ENCODE measurements at regions not wholly inside any gene's neighbourhood (a gene's known extent, or its start where the extent isn't known, plus 50 kb on each side); places are given as distances from the start of the nearest gene placed in this dataset.

- intact Hi-C loops (cut with DNase I): no loop called here
- H3K9ac ChIP-seq (ENCODE audit: low read length in 3 of 3): no peak overlapping the region
- H3K4me3 ChIP-seq (ENCODE audit: low read length in 3 of 3): no peak overlapping the region
- no peak for TF ChIP-seq CTCF (IDR thresholded peaks at IDR 0.05; ENCODE audit: borderline replicate concordance, extremely low read depth, insufficient read depth)
- no peak overlapping the region for H3K27ac ChIP-seq (ENCODE audit: low read depth in 2 of 2, low read length in 2 of 2)
- DNase-seq (no peak), FAIRE-seq (no peak)
- H3K9me3 ChIP-seq (ENCODE audit: control insufficient read depth in 2 of 3, insufficient read depth in 1 of 3, low read length in 3 of 3): no peaks in the 10 kb centered on the region
- no peaks in the 10 kb centered on the region for H3K27me3 ChIP-seq (ENCODE audit: control insufficient read depth, insufficient read depth, low read length)
- H3K4me1 ChIP-seq (ENCODE audit: control insufficient read depth in 2 of 3, insufficient read depth in 2 of 3, low read depth in 1 of 3, low read length in 3 of 3): peaks cover 0 to 6% (median 0%) of the 10 kb centered on the region in 3 donors
- H3K36me3 ChIP-seq (ENCODE audit: control insufficient read depth in 2 of 3, insufficient read depth in 3 of 3, low read length in 3 of 3): no peaks in the 10 kb centered on the region
These were observed 108.4 kb upstream of the DCBLD2 start for GRCh38 chr3:99009851-99010250.

GRCh38 chr3:99006686-99007085, 105.2 kb upstream of the DCBLD2 start:
- intact Hi-C loops (cut with DNase I): no loop called here
- H3K4me3 ChIP-seq (ENCODE audit: low read length in 3 of 3): no peak overlapping the region
- H3K36me3 ChIP-seq (ENCODE audit: control insufficient read depth in 2 of 3, insufficient read depth in 3 of 3, low read length in 3 of 3): no peaks in the 10 kb centered on the region
- H3K9ac ChIP-seq (ENCODE audit: low read length in 3 of 3): no peak overlapping the region
- no peak overlapping the region for H3K27ac ChIP-seq (ENCODE audit: low read depth in 2 of 2, low read length in 2 of 2)
- H3K27me3 ChIP-seq (ENCODE audit: control insufficient read depth, insufficient read depth, low read length): no peaks in the 10 kb centered on the region
- FAIRE-seq (peak; percentile 38), DNase-seq (no peak)
- H3K4me1 ChIP-seq (ENCODE audit: control insufficient read depth in 2 of 3, insufficient read depth in 2 of 3, low read depth in 1 of 3, low read length in 3 of 3): no peaks in the 10 kb centered on the region
- H3K9me3 ChIP-seq (ENCODE audit: control insufficient read depth in 2 of 3, insufficient read depth in 1 of 3, low read length in 3 of 3): no peaks in the 10 kb centered on the region
- no peak for TF ChIP-seq CTCF (IDR thresholded peaks at IDR 0.05; ENCODE audit: borderline replicate concordance, extremely low read depth, insufficient read depth)

GRCh38 chr3:98999675-99000074, 98.2 kb upstream of the DCBLD2 start:
- no peak for DNase-seq
- Histone ChIP-seq H3K27me3 (ENCODE audit: control insufficient read depth, insufficient read depth, low read length) (no peaks in the 10 kb centered on the region), H3K4me3 (ENCODE audit: low read length in 3 of 3) (no peak overlapping the region), H3K9ac (ENCODE audit: low read length in 3 of 3) (no peak overlapping the region), H3K36me3 (ENCODE audit: control insufficient read depth in 2 of 3, insufficient read depth in 3 of 3, low read length in 3 of 3) (no peaks in the 10 kb centered on the region), H3K4me1 (ENCODE audit: control insufficient read depth in 2 of 3, insufficient read depth in 2 of 3, low read depth in 1 of 3, low read length in 3 of 3) (no peaks in the 10 kb centered on the region), H3K9me3 (ENCODE audit: control insufficient read depth in 2 of 3, insufficient read depth in 1 of 3, low read length in 3 of 3) (no peaks in the 10 kb centered on the region), H3K27ac (ENCODE audit: low read depth in 2 of 2, low read length in 2 of 2) (no peak overlapping the region)
- TF ChIP-seq CTCF (IDR thresholded peaks at IDR 0.05; ENCODE audit: borderline replicate concordance, extremely low read depth, insufficient read depth): no peak
- intact Hi-C loops (cut with DNase I): no loop called here
- FAIRE-seq: no peak

- no peaks in the 10 kb centered on the region for H3K36me3 ChIP-seq (ENCODE audit: control insufficient read depth in 2 of 3, insufficient read depth in 3 of 3, low read length in 3 of 3)
- H3K4me3 ChIP-seq (ENCODE audit: low read length in 3 of 3): no peak overlapping the region
- intact Hi-C loops (cut with DNase I): loop anchor here (5.0 kb wide), 1 partner anchor 177 kb away; no protein-coding TSS in a partner anchor
- peak; percentile 86 for FAIRE-seq
- H3K9me3 ChIP-seq (ENCODE audit: control insufficient read depth in 2 of 3, insufficient read depth in 1 of 3, low read length in 3 of 3): no peaks in the 10 kb centered on the region
- H3K4me1 ChIP-seq (ENCODE audit: control insufficient read depth in 2 of 3, insufficient read depth in 2 of 3, low read depth in 1 of 3, low read length in 3 of 3): no peaks in the 10 kb centered on the region
- no peaks in the 10 kb centered on the region for H3K27me3 ChIP-seq (ENCODE audit: control insufficient read depth, insufficient read depth, low read length)
- H3K9ac ChIP-seq (ENCODE audit: low read length in 3 of 3): no peak overlapping the region
- DNase-seq: peak in 2 of 5 donors; percentile 37 to 59
- H3K27ac ChIP-seq (ENCODE audit: low read depth in 2 of 2, low read length in 2 of 2): no peak overlapping the region
- peak; percentile 61 for TF ChIP-seq CTCF (IDR thresholded peaks at IDR 0.05; ENCODE audit: borderline replicate concordance, extremely low read depth, insufficient read depth)
These were observed 92.8 kb upstream of the DCBLD2 start for GRCh38 chr3:98994128-98994762.

All from kidney (tissue), 13 donors.